H9 (cell line): ENCODE measurements at regions not wholly inside any gene's neighbourhood (a gene's known extent, or its start where the extent isn't known, plus 50 kb on each side); places are given as distances from the start of the nearest gene placed in this dataset.
"Not testable (repeated sequence)": the region's sequence is repeated elsewhere in the genome, so short reads cannot be mapped to it uniquely, and the experiment has no call there.

Experiments
- DNase-seq: peaks from one replicate; pipeline ENCODE4 v3.0.0-alpha.2; 2017
- H2AFZ ChIP-seq: one replicate; pipeline ENCODE4 v1.6.1; 2013; ENCODE audit warnings: mild to moderate bottlenecking, low read length, control low read depth, moderate library complexity
- H2AK5ac ChIP-seq: 2 replicates; pipeline ENCODE4 v1.6.1; 2013; ENCODE audit warnings: low read length, control low read depth, mixed read lengths; ENCODE audit not compliant: insufficient read length
- H2BK120ac ChIP-seq: one replicate; pipeline ENCODE4 v1.6.1; 2013; ENCODE audit warnings: low read depth, mild to moderate bottlenecking, low read length, control low read depth, inconsistent platforms; ENCODE audit not compliant: poor library complexity, severe bottlenecking
- H2BK12ac ChIP-seq: 2 replicates; pipeline ENCODE4 v1.6.1; 2013; ENCODE audit warnings: low read length, control low read depth, mixed read lengths, low read depth; ENCODE audit not compliant: insufficient read length
- H2BK15ac ChIP-seq: 2 replicates; pipeline ENCODE4 v1.6.1; 2013; ENCODE audit warnings: low read depth, low read length, control low read depth
- H2BK20ac ChIP-seq: one replicate; pipeline ENCODE4 v1.6.1; 2013; ENCODE audit warnings: low read depth, mild to moderate bottlenecking, low read length, control low read depth, inconsistent platforms; ENCODE audit not compliant: poor library complexity, severe bottlenecking
- H2BK5ac ChIP-seq: 2 replicates; pipeline ENCODE4 v1.6.1; 2013; ENCODE audit warnings: low read length, control low read depth, mixed read lengths; ENCODE audit not compliant: insufficient read length
- H3K14ac ChIP-seq: 2 replicates; pipeline ENCODE4 v1.6.1; 2013; ENCODE audit warnings: low read length, control low read depth; ENCODE audit not compliant: insufficient read depth
- H3K18ac ChIP-seq: 2 replicates; pipeline ENCODE4 v1.6.1; 2013; ENCODE audit warnings: low read depth, mild to moderate bottlenecking, mixed read lengths, low read length, control low read depth; ENCODE audit not compliant: insufficient read length
- H3K23ac ChIP-seq: 2 replicates; pipeline ENCODE4 v1.6.1; 2013; ENCODE audit warnings: low read length, control low read depth, mixed read lengths, low read depth; ENCODE audit not compliant: insufficient read length
- H3K23me2 ChIP-seq: 2 replicates; pipeline ENCODE4 v1.6.1; 2013; ENCODE audit warnings: low read depth, mild to moderate bottlenecking, mixed read lengths, low read length, control low read depth; ENCODE audit not compliant: insufficient read length, poor library complexity, severe bottlenecking
- H3K27ac ChIP-seq: 2 replicates; pipeline ENCODE4 v1.5.1; 2013; ENCODE audit warnings: low read length, control low read depth, mixed read lengths, low read depth; ENCODE audit not compliant: insufficient read length
- H3K27me3 ChIP-seq: 2 replicates; pipeline ENCODE4 v1.6.1; 2013; ENCODE audit warnings: low read length, control low read depth, inconsistent platforms; ENCODE audit not compliant: insufficient read depth
- H3K4ac ChIP-seq: 2 replicates; pipeline ENCODE4 v1.6.1; 2013; ENCODE audit warnings: low read depth, mild to moderate bottlenecking, control low read depth, inconsistent platforms, low read length, moderate library complexity
- H3K4me1 ChIP-seq: 2 replicates; pipeline ENCODE4 v1.6.1; 2013; ENCODE audit warnings: low read length, control low read depth, inconsistent platforms; ENCODE audit not compliant: insufficient read depth
- H3K4me2 ChIP-seq: 2 replicates; pipeline ENCODE4 v1.6.1; 2013; ENCODE audit warnings: low read length, control low read depth, mixed read lengths; ENCODE audit not compliant: insufficient read length, insufficient read depth
- H3K56ac ChIP-seq: 2 replicates; pipeline ENCODE4 v1.6.1; 2013; ENCODE audit warnings: low read depth, mild to moderate bottlenecking, mixed read lengths, low read length, control low read depth; ENCODE audit not compliant: insufficient read length
- H3K79me1 ChIP-seq: 2 replicates; pipeline ENCODE4 v1.6.1; 2013; ENCODE audit warnings: low read depth, mild to moderate bottlenecking, moderate library complexity, low read length, control low read depth, inconsistent platforms; ENCODE audit not compliant: insufficient read depth, poor library complexity, severe bottlenecking
- H3K79me2 ChIP-seq: 2 replicates; pipeline ENCODE4 v1.6.1; 2013; ENCODE audit warnings: low read length, control low read depth, inconsistent platforms; ENCODE audit not compliant: insufficient read depth
- H3K9ac ChIP-seq: 2 replicates; pipeline ENCODE4 v1.6.1; 2013; ENCODE audit warnings: low read length, control low read depth, mixed read lengths; ENCODE audit not compliant: insufficient read length; ENCODE audit errors: extremely low read depth
- H3K9me3 ChIP-seq: one replicate; pipeline ENCODE4 v1.6.1; 2013; ENCODE audit warnings: low read depth, low read length, inconsistent platforms; ENCODE audit not compliant: control insufficient read depth
- H3T11ph ChIP-seq: one replicate; pipeline ENCODE4 v1.6.1; 2013; ENCODE audit warnings: mild to moderate bottlenecking, low read length, control low read depth, inconsistent platforms
- H4K20me1 ChIP-seq: one replicate; pipeline ENCODE4 v1.6.1; 2013; ENCODE audit not compliant: control insufficient read depth, insufficient read length, insufficient read depth
- H4K5ac ChIP-seq: 2 replicates; pipeline ENCODE4 v1.6.1; 2013; ENCODE audit warnings: low read depth, mild to moderate bottlenecking, mixed read lengths, low read length, control low read depth; ENCODE audit not compliant: insufficient read length
- H4K8ac ChIP-seq: replicated peaks from 2 replicates; pipeline ENCODE4 v1.6.1; 2013; ENCODE audit warnings: low read length, control low read depth, mixed read lengths, low read depth; ENCODE audit not compliant: insufficient read length
- H4K91ac ChIP-seq: 2 replicates; pipeline ENCODE4 v1.6.1; 2013; ENCODE audit warnings: low read depth, mild to moderate bottlenecking, moderate library complexity, mixed read lengths, low read length, control low read depth; ENCODE audit not compliant: insufficient read length
- H3K27ac Mint-ChIP-seq, 3 experiments: 2 replicates in 2 of 3; 3 replicates in 1 of 3; pipeline ENCODE4 v1.8.0; 2020 to 2021; ENCODE audit warnings: mixed read lengths in 3 of 3, mild to moderate bottlenecking in 1 of 3, moderate library complexity in 1 of 3
- H3K27me3 Mint-ChIP-seq: 2 replicates; pipeline ENCODE4 v1.8.0; 2021; ENCODE audit warnings: low read depth, mild to moderate bottlenecking, moderate library complexity, mixed read lengths
- H3K36me3 Mint-ChIP-seq, 3 experiments: 2 replicates in 2 of 3; 3 replicates in 1 of 3; pipeline ENCODE4 v1.8.0; 2020 to 2021; ENCODE audit warnings: low read depth in 3 of 3, mixed read lengths in 3 of 3; ENCODE audit not compliant: insufficient read depth in 1 of 3
- H3K4me1 Mint-ChIP-seq, 2 experiments: 2 replicates each; pipeline ENCODE4 v1.8.0; 2020; ENCODE audit warnings: mixed read lengths in 2 of 2
- H3K4me3 Mint-ChIP-seq, 2 experiments: 2 replicates in 1 of 2; 3 replicates in 1 of 2; pipeline ENCODE4 v1.8.0; 2020 to 2021; ENCODE audit warnings: mild to moderate bottlenecking in 2 of 2, mixed read lengths in 2 of 2, moderate library complexity in 1 of 2
- H3K9me3 Mint-ChIP-seq, 2 experiments: 2 replicates in 1 of 2; 3 replicates in 1 of 2; pipeline ENCODE4 v1.8.0; 2020; ENCODE audit warnings: mild to moderate bottlenecking in 2 of 2, mixed read lengths in 2 of 2, moderate library complexity in 1 of 2
- WGBS: extraction: QIAGEN DNeasy Blood & Tissue Kit; methylation state at CpG from one replicate; pipeline ENCODE4 v1.1.7; 2013; ENCODE audit warnings: missing lambda C conversion rate, low lambda C conversion rate, mixed read lengths; ENCODE audit not compliant: insufficient read length; ENCODE audit errors: extremely low coverage; 5-methylcytosine and 5-hydroxymethylcytosine counted together
- TF ChIP-seq, protein P1 (sequence below): fragments of 200-600 bp; sonication (generic); conservative IDR thresholded peaks from 3 replicates; pipeline ENCODE4 v1.8.0; 2021; ENCODE audit warnings: antibody characterized with exemption, mild to moderate bottlenecking

DNA sequence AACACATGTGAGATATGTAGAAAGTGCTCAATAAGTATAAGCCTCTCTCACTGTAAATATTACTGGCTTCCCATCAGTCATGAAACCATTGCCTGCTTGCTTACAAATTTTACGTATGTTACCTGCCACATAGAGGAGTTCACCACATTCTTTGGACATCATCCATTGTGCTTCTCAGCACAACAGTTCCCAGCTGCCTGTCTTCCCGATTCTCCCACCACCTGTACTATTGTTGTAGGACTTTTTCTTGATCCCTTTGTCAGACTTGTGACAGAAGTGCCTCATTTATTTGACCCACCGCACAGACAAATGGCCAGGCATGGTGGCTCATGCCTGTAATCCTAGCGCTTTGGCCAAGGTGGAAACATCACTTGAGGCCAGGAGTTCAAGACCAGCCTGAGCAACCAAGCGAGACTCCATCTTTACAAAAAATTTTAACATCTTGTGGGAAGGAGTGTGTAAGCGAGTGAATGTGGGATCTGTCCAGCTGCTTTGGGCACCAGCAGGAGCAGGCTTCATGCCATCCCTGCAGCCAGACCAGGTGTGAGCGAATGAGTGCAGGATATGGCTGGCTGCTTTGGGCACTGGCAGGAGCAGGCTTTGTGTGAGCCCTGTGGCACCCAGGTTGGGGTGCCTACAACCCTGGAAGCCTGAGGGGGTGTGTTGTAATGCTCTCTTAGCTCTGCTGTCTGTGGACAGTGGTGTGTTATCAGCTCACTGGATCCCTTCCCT, 139.9 kb upstream of the ELL2 start:
- Mint-ChIP-seq H3K4me3 (no peak overlapping the region), H3K36me3 (peaks cover 0 to 13% (median 0%) of the 10 kb centered on the region in 3 experiments; a peak in 4 of 7 replicates), H3K27ac (peak overlapping the region in 1 of 3 experiments; percentile 50; a peak in 3 of 7 replicates), H3K9me3 (peaks cover 10 to 13% of the 10 kb centered on the region in 2 experiments; a peak in 4 of 5 replicates), H3K4me1 (peaks cover 2% of the 10 kb centered on the region in 2 experiments), H3K27me3 (no peaks in the 10 kb centered on the region)
- H3K27ac ChIP-seq = no peak overlapping the region
- no peaks in the 10 kb centered on the region for H3K79me1 ChIP-seq
- no peak for DNase-seq
- no peak overlapping the region for H4K91ac ChIP-seq
- H3K23ac ChIP-seq = no peak overlapping the region
- no peak overlapping the region for H4K8ac ChIP-seq
- no peaks in the 10 kb centered on the region for H4K20me1 ChIP-seq
- no peak overlapping the region for H2BK5ac ChIP-seq
- no peak overlapping the region for H2AK5ac ChIP-seq
- no peaks in the 10 kb centered on the region for H3K79me2 ChIP-seq
- no peaks in the 10 kb centered on the region for H3K27me3 ChIP-seq
- no peaks in the 10 kb centered on the region for H3K4me1 ChIP-seq
- no peak overlapping the region for H3K4ac ChIP-seq
- no peak overlapping the region for H3K4me2 ChIP-seq
- H3K14ac ChIP-seq = no peak overlapping the region
- no peak overlapping the region for H3K9ac ChIP-seq
- WGBS = no CpG with 5 or more reads among the region's 7 CpGs
- H2BK120ac ChIP-seq = no peak overlapping the region
- H3K9me3 ChIP-seq = no peaks in the 10 kb centered on the region
- H3K56ac ChIP-seq = no peak overlapping the region
- no peak overlapping the region for H2AFZ ChIP-seq
- H2BK15ac ChIP-seq = no peak overlapping the region
- H3K23me2 ChIP-seq = no peaks in the 10 kb centered on the region
- H2BK12ac ChIP-seq = no peak overlapping the region
- TF ChIP-seq, protein P1, sequence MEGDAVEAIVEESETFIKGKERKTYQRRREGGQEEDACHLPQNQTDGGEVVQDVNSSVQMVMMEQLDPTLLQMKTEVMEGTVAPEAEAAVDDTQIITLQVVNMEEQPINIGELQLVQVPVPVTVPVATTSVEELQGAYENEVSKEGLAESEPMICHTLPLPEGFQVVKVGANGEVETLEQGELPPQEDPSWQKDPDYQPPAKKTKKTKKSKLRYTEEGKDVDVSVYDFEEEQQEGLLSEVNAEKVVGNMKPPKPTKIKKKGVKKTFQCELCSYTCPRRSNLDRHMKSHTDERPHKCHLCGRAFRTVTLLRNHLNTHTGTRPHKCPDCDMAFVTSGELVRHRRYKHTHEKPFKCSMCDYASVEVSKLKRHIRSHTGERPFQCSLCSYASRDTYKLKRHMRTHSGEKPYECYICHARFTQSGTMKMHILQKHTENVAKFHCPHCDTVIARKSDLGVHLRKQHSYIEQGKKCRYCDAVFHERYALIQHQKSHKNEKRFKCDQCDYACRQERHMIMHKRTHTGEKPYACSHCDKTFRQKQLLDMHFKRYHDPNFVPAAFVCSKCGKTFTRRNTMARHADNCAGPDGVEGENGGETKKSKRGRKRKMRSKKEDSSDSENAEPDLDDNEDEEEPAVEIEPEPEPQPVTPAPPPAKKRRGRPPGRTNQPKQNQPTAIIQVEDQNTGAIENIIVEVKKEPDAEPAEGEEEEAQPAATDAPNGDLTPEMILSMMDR = no peak
- H2BK20ac ChIP-seq = no peak overlapping the region
- no peak overlapping the region for H4K5ac ChIP-seq
- no peak overlapping the region for H3T11ph ChIP-seq
- H3K18ac ChIP-seq = no peak overlapping the region

DNA sequence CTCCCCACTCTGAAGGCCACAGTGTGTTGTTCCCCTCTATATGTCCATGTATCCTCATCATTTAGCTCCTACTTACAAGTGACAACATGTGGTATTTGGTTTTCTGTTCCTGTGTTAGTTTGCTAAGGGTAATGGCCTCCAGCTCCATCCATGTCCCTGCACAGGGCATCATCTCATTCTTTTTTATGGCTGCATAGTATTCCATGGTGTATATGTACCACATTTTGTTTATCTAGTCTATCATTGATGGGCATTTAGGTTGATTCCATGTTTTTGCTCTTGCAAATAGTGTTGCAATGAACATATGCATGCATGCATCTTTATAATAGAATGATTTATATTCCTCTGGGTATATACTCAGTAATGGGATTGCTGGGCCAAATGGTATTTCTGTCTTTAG, 135.8 kb upstream of the ELL2 start:
- not testable (repeated sequence) for H3K18ac ChIP-seq, H3K23me2 ChIP-seq, H3K4ac ChIP-seq, H3K4me1 ChIP-seq, H2BK12ac ChIP-seq, H2BK15ac ChIP-seq, H3K27ac ChIP-seq, H3K79me2 ChIP-seq, H3K27ac Mint-ChIP-seq, H2AFZ ChIP-seq, H4K8ac ChIP-seq, DNase-seq, H3K36me3 Mint-ChIP-seq, H3T11ph ChIP-seq, H2AK5ac ChIP-seq, H4K20me1 ChIP-seq, H3K4me2 ChIP-seq, H3K14ac ChIP-seq, H3K23ac ChIP-seq, H3K79me1 ChIP-seq, H3K56ac ChIP-seq, H2BK20ac ChIP-seq, H3K9ac ChIP-seq, H2BK5ac ChIP-seq, H2BK120ac ChIP-seq, H3K9me3 Mint-ChIP-seq, H3K9me3 ChIP-seq, H3K27me3 Mint-ChIP-seq, H3K27me3 ChIP-seq, H4K5ac ChIP-seq, H3K4me3 Mint-ChIP-seq, H4K91ac ChIP-seq
- peaks cover 24 to 32% of the 10 kb centered on the region in 2 experiments for H3K4me1 Mint-ChIP-seq
